IgD-negative memory B cell (primary cell): ENCODE measurements at regions not wholly inside any gene's neighbourhood (a gene's known extent, or its start where the extent isn't known, plus 50 kb on each side); places are given as distances from the start of the nearest gene placed in this dataset.

Experiments
- H3K27ac Mint-ChIP-seq, 3 donors: one replicate each; pipeline ENCODE4 v1.8.0; 2020 to 2022; ENCODE audit warnings: mild to moderate bottlenecking in 3 of 3, mixed read lengths in 3 of 3, moderate library complexity in 1 of 3
- H3K27me3 Mint-ChIP-seq: one replicate; pipeline ENCODE4 v1.8.0; 2021; ENCODE audit warnings: mixed read lengths
- H3K36me3 Mint-ChIP-seq: one replicate; pipeline ENCODE4 v1.8.0; 2020; ENCODE audit warnings: mild to moderate bottlenecking, mixed read lengths
- H3K4me1 Mint-ChIP-seq, 3 donors: one replicate each; pipeline ENCODE4 v1.8.0; 2020 to 2022; ENCODE audit warnings: mixed read lengths in 3 of 3, mild to moderate bottlenecking in 1 of 3
- H3K4me3 Mint-ChIP-seq, 4 donors: one replicate each; pipeline ENCODE4 v1.8.0; 2020 to 2022; ENCODE audit warnings: mild to moderate bottlenecking in 4 of 4, mixed read lengths in 4 of 4, moderate library complexity in 3 of 4
- H3K9me3 Mint-ChIP-seq, 3 donors: one replicate each; pipeline ENCODE4 v1.8.0; 2020 to 2021; ENCODE audit warnings: mixed read lengths in 3 of 3, mild to moderate bottlenecking in 1 of 3

DNA sequence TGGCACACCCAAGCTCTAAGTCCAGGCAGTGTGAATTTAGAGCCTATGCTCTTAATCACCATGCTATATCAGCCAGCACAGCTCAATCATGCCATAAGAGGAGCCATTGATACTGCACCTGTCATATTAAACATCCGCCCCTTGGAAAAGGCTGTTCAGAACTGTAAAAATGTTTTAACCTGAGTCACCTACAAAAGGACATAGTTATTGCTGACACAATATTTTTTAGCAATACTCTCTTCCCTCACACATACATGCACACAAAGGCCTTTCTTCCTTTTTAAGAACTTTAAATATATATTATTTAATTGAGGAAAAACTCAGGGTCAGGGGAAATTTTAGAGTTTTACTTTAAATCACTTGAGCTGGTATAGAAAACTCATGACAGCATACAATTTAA lies 83.5 kb upstream of the ATXN7L3B start:
- H3K27ac Mint-ChIP-seq: no peak overlapping the region
- no peaks in the 10 kb centered on the region for H3K27me3 Mint-ChIP-seq
- H3K4me1 Mint-ChIP-seq: no peaks in the 10 kb centered on the region
- H3K36me3 Mint-ChIP-seq: no peaks in the 10 kb centered on the region
- no peaks in the 10 kb centered on the region for H3K9me3 Mint-ChIP-seq
- no peak overlapping the region for H3K4me3 Mint-ChIP-seq

DNA sequence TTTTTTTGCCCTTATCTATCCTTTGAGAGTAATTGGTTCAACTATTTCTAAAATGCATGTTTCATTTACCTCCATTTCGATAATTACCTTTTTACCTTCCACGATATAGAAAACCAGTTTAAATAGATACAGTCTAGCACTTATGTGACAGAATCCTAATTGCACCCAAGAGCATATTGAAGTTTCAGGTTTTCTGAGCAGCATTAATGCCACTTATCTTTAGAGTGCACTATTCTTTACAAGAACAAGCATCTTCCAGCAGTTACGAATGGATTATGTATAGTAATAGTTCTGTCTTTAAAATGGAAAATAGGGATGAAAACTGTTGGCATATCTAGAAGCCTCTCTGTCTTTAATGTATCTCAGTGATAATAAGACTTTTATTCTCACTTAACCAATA lies 82.2 kb upstream of the ATXN7L3B start:
- Mint-ChIP-seq H3K9me3 (no peaks in the 10 kb centered on the region), H3K36me3 (no peaks in the 10 kb centered on the region), H3K4me1 (no peaks in the 10 kb centered on the region), H3K27ac (no peak overlapping the region), H3K27me3 (no peaks in the 10 kb centered on the region), H3K4me3 (no peak overlapping the region)

DNA sequence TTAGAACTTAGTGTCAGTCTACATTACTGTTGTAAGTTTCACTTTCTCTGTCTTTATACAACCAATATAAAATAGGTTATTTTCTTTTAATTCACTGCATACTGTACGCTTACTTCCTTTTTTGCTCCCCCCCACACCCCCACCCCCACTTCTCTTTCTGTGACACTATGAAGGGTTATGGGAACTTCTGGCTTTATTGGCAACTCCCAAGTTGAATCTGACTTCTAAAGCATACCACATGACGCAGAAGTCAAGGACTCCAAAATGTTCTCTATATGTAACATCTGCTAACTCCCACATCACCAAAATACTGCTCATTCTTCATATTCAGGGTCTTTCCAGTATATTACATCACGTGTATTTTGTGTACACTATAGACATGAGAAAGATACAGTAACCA lies 81.2 kb upstream of the ATXN7L3B start:
- no peaks in the 10 kb centered on the region for H3K27me3 Mint-ChIP-seq
- no peaks in the 10 kb centered on the region for H3K4me1 Mint-ChIP-seq
- H3K4me3 Mint-ChIP-seq: no peak overlapping the region
- H3K27ac Mint-ChIP-seq: no peak overlapping the region
- H3K36me3 Mint-ChIP-seq: no peaks in the 10 kb centered on the region
- H3K9me3 Mint-ChIP-seq: no peaks in the 10 kb centered on the region

DNA sequence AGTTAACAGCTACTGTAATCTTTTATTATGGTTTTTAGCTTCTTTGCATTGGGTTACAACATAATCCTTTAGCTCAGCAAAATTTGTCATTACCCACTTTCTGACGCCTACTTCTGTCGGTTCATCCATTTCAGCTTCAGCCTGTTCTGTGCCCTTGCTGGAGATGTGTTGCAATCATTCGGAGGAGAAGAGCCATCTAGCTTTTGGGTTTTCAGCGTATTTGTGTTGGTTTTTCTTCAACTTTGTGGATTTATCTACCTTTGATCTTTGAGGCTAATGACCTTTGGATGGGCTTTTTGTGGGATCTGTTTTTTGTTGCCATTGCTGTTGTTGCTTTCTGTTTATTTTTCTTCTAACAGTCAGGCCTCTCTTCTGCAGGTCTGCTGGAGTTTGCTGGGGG lies 69.2 kb upstream of the ATXN7L3B start:
- no peak overlapping the region for H3K27ac Mint-ChIP-seq
- peaks cover 2 to 7% (median 3%) of the 10 kb centered on the region in 3 donors for H3K9me3 Mint-ChIP-seq
- H3K4me3 Mint-ChIP-seq: peak overlapping the region in 1 of 4 donors; percentile 45
- peaks cover 7% of the 10 kb centered on the region for H3K27me3 Mint-ChIP-seq
- H3K36me3 Mint-ChIP-seq: no peaks in the 10 kb centered on the region
- H3K4me1 Mint-ChIP-seq: no peaks in the 10 kb centered on the region

DNA sequence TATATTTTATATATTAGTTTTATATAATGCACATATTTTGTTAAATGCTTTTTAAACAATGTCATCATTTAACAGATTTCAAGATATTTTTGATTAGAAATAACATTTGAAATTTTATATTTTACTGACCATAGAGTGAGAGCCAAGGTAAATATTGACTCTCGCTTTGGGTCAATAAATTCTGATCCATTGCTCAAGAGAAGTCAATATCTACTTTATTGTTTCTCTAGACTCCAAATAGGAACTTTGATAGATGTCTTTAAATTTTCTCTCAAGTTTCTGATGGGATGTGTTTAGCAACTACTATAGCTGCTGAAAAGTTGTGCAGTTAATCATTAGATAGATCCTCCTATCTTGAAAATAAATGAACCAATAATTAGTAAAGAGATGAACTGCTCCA lies 61.4 kb upstream of the ATXN7L3B start:
- Mint-ChIP-seq H3K27ac (no peak overlapping the region), H3K36me3 (no peaks in the 10 kb centered on the region), H3K27me3 (no peaks in the 10 kb centered on the region), H3K9me3 (no peaks in the 10 kb centered on the region), H3K4me1 (no peaks in the 10 kb centered on the region), H3K4me3 (no peak overlapping the region)

DNA sequence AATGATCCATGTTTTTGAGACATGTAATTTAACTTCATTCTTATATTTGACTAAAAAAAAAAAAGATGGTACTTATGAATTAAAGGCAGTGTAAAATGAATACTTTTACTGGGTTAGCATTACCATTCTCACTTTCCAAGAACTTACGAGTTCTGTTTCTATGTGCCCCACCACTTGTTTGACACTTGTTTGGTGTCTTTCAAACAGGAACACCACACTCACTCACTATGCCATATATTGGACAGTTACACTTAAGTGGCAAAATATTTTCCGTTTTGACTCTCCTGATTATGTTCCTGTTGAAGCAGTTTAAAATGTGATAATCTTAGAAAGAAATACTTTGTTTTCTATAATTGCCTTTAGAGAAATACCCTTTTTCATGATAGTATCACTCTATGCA lies 56.6 kb upstream of the ATXN7L3B start:
- no peaks in the 10 kb centered on the region for H3K36me3 Mint-ChIP-seq
- H3K9me3 Mint-ChIP-seq: no peaks in the 10 kb centered on the region
- no peaks in the 10 kb centered on the region for H3K4me1 Mint-ChIP-seq
- H3K27me3 Mint-ChIP-seq: no peaks in the 10 kb centered on the region
- no peak overlapping the region for H3K27ac Mint-ChIP-seq
- H3K4me3 Mint-ChIP-seq: no peak overlapping the region

DNA sequence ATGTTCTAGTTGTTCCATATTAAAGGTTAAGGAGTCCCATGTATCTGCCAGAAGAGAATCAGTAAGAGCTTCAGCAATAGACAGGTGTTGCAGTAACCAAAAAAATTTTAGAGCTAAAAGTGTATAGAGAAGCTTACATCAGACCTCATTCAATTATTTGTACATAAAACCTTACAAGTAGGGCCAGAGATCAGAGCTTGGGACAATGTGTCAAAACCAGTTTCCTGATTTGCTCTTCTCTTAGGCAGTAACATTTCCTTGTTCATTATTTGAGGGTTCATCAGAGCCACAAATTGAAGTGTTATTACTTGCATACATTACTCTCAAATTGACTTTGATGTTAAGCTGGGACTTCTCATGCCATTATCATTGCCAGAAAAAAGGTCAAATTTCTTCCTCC lies 55.5 kb upstream of the ATXN7L3B start:
- Mint-ChIP-seq H3K27me3 (no peaks in the 10 kb centered on the region), H3K27ac (no peak overlapping the region), H3K4me3 (no peak overlapping the region), H3K36me3 (no peaks in the 10 kb centered on the region), H3K4me1 (peaks cover 0 to 3% (median 0%) of the 10 kb centered on the region in 3 donors), H3K9me3 (no peaks in the 10 kb centered on the region)

DNA sequence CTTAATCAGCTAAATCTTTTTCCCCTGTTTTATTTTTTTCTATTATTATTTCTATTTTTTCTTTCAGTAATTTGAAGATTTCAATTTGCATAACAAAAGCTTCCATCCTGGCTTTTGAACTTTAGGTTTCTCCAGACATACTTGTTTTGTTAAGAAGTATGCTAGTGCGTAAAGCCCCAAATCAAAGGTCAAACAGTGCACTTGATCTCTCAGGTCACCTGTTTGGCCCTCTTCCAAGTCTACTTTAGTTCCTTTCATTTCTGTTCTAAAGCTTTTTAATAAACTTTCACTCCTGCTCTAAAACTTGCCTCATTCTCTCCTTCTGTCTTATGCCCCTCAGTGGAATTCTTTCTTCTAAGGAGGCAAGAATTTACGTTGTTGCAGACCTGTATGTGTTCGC lies 54.6 kb upstream of the ATXN7L3B start:
- H3K36me3 Mint-ChIP-seq: no peaks in the 10 kb centered on the region
- no peak overlapping the region for H3K27ac Mint-ChIP-seq
- no peak overlapping the region for H3K4me3 Mint-ChIP-seq
- H3K27me3 Mint-ChIP-seq: no peaks in the 10 kb centered on the region
- H3K4me1 Mint-ChIP-seq: peaks cover under 1 to 5% (median 2%) of the 10 kb centered on the region in 3 donors
- no peaks in the 10 kb centered on the region for H3K9me3 Mint-ChIP-seq
